AG09309 (cell line): ENCODE measurements at regions not wholly inside any gene's neighbourhood (a gene's known extent, or its start where the extent isn't known, plus 50 kb on each side); places are given as distances from the start of the nearest gene placed in this dataset.
A peak's percentile ranks its signal among the peaks of the same experiment; 100 is the strongest.
"Not testable (repeated sequence)": the region's sequence is repeated elsewhere in the genome, so short reads cannot be mapped to it uniquely, and the experiment has no call there.

Experiments used
- DNase-seq: peaks from one replicate; pipeline ENCODE4 v3.0.0-alpha.2; 2010; ENCODE audit warnings: low read depth
- H3K4me3 ChIP-seq: 2 replicates; pipeline ENCODE4 v1.5.1; 2011; ENCODE audit warnings: mild to moderate bottlenecking, low read depth, low read length, moderate library complexity; ENCODE audit not compliant: control insufficient read depth
- TF ChIP-seq, protein P1 (sequence below): IDR thresholded peaks from 2 replicates; pipeline ENCODE4 v1.5.1; 2011; ENCODE audit warnings: mild to moderate bottlenecking, low read depth, low read length, inconsistent platforms; ENCODE audit not compliant: insufficient read depth, control insufficient read depth; ENCODE audit errors: missing control alignments

GRCh38 chr6:4258733-4259132 is 123.4 kb upstream of the ECI2 start:
- TF ChIP-seq, protein P1, sequence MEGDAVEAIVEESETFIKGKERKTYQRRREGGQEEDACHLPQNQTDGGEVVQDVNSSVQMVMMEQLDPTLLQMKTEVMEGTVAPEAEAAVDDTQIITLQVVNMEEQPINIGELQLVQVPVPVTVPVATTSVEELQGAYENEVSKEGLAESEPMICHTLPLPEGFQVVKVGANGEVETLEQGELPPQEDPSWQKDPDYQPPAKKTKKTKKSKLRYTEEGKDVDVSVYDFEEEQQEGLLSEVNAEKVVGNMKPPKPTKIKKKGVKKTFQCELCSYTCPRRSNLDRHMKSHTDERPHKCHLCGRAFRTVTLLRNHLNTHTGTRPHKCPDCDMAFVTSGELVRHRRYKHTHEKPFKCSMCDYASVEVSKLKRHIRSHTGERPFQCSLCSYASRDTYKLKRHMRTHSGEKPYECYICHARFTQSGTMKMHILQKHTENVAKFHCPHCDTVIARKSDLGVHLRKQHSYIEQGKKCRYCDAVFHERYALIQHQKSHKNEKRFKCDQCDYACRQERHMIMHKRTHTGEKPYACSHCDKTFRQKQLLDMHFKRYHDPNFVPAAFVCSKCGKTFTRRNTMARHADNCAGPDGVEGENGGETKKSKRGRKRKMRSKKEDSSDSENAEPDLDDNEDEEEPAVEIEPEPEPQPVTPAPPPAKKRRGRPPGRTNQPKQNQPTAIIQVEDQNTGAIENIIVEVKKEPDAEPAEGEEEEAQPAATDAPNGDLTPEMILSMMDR, result no peak
- no peak for DNase-seq
- H3K4me3 ChIP-seq, result no peak overlapping the region

DNA sequence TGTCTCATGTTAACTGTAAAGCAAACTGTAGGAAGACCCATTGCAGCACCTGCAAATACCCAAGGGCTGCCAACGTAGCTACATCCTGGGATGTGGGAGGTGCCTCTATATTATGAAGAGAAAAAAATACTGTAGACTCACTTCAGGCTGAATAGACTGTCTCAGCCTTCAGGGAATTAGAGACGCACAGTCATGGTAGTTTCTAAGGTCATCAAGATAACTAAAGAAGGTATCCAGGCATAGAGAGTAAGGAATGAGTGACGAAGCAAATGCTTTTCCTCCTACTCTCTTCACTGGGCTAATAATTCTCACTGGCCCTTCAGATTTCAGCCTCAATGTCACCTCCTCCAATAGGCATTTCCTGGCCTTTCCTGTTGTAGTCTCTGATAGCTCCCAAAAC is 121.6 kb upstream of the ECI2 start:
- TF ChIP-seq, protein P1, result no peak
- peak; percentile 1 for DNase-seq
- H3K4me3 ChIP-seq, result no peak overlapping the region

- peak; percentile 27 for DNase-seq
- H3K4me3 ChIP-seq, result no peak overlapping the region
- TF ChIP-seq, protein P1, result peak; percentile 65
Measured at GRCh38 chr6:4253604-4254231, 118.3 kb upstream of the ECI2 start.

GRCh38 chr6:4252445-4252844 is 117.1 kb upstream of the ECI2 start:
- DNase-seq, H3K4me3 ChIP-seq: not testable (repeated sequence)

DNA sequence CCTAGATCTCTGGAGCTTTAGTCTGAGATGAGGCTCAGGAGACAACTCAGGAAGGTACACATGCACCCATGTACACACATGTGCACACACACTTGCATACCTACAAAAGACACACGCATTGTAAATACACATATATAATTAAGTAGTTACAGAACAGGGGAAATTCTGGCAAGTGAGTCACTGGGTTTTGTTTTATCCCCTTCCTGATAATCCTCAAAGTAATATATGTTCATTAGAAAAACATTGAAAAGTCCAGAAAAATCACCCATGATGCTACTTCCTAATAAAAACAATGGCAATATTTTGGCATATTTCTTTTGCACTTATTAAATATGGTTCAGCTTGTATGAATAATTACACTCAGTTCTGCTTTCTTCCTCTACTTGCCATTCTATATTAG is 115.3 kb upstream of the ECI2 start:
- no peak overlapping the region for H3K4me3 ChIP-seq
- DNase-seq, result no peak
- TF ChIP-seq, protein P1, result no peak

DNA sequence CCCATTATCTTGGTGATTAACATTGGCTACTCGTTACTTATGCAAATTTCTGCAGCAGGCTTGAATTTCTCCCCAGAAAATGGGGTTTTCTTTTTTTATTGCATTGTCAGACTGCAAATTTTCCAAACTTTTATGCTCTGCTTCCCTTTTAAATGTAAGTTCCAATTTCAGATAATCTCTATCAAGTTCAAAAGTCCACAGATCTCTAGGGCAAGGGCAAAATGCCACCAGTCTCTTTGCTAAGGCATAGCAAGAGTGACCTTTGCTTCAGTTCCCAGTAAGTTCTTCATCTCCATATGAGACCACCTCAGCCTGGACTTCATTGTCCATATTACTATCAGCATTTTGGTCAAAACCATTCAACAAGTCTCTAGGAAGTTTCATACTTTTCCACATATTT is 108.5 kb upstream of the ECI2 start:
- not testable (repeated sequence) for DNase-seq, H3K4me3 ChIP-seq

- no peak for DNase-seq
- no peak overlapping the region for H3K4me3 ChIP-seq
- TF ChIP-seq, protein P1, result no peak
Measured at GRCh38 chr6:4243237-4243636, 107.9 kb upstream of the ECI2 start.

DNA sequence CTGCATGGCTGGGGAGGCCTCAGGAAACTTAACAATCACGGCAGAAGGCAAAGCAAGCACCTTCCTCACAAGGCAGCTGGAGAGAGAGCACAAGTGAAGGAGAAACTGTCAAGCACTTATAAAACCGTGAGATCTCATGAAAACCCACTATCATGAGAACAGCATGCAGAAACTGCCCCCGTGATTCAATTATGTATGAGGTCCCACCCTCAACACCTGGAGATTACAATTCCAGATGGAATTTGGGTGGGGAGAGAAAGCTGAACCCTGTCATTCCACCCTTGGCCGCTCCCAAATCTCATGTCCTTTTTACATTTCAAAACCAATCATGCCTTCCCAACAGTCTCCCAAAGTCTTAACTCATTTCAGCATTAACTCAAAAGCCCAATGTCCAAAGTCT is 107.2 kb upstream of the ECI2 start:
- no peak for DNase-seq
- H3K4me3 ChIP-seq, result no peak overlapping the region
- TF ChIP-seq, protein P1, result no peak
